HG02588 (cell line): ENCODE measurements at regions not wholly inside any gene's neighbourhood (a gene's known extent, or its start where the extent isn't known, plus 50 kb on each side); places are given as distances from the start of the nearest gene placed in this dataset.

ENCODE experiments used
- ATAC-seq: cut with Tn5 transposase; IDR thresholded peaks from one replicate; pipeline ENCODE4 v1.9.1; 2021; ENCODE audit warnings: mild to moderate bottlenecking, moderate library complexity; ENCODE audit not compliant: unreplicated experiment

DNA sequence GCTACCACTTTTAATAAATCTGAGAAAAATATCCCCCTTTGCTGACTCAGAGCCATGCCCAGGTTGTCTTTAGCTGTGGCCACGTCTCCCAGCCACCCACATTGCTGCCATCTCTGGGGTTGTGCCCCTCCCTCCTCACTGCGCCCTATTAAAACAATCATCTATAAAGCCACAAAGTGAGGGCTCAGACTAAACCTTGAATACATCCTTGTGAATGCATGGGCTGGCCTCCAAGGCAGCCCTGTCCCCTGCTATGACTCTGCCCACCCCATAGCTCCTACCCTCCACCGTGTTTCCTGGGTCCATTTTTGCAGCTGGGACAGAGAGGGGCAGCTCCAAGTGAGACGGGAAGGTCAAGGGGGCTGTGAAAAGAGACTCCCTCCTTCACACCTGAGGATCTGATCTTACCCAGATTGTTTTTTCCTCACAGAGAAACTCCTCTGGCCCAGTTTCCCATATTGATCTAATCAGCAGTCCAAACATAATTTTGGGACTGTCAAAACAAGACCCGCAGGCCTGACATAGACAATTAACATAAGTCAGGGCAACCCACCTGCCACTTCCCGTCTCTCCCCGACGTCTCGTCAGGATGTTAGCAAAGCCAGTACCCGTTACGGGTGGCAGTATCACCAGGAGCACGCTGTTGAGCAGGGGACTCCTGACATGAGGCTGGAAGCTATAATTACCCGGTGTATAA is 199.0 kb downstream of the KATNAL1 start:
- ATAC-seq, result no peak

DNA sequence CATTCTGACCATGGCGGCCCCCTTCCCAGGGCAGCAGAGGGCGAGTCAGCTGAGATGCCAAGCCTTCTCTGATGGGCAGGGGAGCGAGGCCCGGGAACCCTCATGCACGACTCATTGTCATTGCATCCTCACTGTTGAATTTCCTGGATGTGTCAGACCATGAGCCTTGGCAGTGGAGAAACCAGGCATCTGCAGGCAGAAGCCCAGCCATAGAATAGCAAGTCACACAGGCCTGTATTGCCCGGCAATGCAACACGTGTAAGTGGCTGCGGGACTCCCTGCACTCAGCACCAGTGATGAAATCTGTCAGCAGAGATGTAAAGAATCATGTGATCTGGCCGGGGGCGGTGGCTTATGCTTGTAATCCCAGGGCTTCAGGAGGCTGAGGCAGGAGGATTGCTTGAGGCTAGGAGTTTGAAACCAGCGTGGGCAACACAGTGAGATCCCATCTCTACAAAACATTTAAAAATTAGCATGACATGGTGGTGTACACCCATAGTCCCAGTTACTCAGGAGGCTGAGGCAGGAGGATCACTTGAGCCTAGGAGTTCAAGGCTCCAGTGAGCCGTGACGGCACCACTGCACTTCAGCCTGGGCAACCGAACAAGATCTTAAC is 199.7 kb downstream of the KATNAL1 start:
- ATAC-seq, result no peak

DNA sequence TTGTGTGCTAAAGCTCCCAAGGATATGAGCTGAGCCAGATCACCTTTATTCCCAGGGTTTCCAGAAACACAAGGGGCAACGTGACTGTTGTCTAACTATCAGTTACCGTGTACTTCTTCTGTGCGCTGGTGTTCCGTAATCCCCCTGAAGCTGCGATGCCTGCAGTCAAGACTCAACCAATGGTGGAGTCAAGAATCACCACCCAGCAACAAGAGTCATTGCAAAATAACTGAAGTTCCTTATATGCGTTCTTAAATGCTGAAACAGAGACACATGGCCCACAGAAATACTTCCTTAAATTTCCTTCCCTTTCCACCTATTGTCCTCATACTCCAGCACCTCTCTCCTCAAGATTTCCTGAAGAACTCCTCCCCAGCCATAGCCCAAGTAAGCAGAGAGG is 200.2 kb downstream of the KATNAL1 start:
- no peak for ATAC-seq

DNA sequence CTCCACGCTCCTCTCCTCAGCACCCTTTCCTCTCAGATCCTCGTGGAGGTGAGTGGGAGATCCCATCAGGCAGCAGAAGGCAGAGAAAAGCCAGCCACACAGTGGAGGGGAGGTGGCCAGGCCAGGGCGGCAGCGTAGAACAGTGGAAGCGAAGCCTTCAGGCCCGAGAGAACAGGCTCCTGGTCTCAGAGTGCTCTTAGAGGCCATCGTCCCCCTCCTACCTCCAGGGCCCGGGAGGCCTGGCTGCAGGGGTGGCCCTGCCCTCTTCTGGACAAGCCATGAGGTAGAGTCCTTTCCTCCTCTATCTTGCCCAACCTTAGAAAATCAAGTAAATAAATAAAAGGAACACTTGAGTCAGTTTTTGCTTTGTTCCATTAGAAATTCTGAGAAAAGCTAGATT is 202.0 kb downstream of the KATNAL1 start:
- no peak for ATAC-seq

DNA sequence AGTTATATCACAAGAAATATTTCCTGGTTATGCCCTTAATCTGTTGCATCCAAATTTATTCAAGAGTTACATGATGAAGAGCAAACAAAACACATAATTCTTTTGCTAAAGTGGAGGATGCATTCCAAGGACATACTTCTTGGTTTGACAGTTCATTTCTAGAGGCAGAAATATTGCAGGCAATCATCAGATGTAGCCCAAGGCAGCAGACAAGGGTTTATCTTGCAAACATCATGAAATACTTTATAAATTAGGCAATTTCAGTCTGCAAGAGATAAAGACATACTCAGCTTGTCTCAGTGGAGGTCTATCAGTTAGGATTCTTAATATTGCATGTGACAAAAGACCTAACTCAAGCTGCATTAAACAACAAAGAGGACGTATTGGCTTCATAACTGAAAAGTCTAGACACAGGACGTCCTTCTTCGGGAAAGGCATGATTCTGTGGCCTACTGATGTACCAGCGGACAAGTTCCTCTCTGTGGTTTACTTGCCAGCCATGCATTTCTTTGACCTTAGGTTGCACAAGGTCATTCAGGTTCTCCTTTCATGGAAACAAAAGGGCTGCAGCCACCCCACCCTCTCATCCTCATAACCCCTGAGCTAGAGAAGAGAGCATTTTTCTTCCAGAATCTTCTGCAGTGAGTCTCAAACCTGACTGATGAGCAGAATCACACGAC is 204.1 kb downstream of the KATNAL1 start:
- ATAC-seq, result no peak

DNA sequence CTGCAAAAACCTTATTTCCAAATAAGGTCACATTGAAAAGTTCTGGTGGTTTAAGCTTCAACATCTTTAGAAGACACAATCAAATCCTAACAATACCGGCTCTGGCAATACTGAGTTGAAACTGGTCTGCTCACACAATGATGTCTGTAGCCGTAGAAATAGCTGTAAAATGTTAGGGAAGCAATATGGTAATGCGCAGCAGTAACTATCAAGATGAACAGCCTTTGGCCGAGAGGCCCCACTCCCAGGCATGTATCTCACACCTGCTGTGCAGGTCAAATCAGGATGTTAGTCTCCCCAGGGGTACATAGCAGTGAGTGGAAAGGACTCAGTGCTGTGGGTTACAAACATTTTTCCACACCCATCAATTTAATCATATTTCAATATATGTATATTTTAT is 207.1 kb downstream of the KATNAL1 start:
- no peak for ATAC-seq

DNA sequence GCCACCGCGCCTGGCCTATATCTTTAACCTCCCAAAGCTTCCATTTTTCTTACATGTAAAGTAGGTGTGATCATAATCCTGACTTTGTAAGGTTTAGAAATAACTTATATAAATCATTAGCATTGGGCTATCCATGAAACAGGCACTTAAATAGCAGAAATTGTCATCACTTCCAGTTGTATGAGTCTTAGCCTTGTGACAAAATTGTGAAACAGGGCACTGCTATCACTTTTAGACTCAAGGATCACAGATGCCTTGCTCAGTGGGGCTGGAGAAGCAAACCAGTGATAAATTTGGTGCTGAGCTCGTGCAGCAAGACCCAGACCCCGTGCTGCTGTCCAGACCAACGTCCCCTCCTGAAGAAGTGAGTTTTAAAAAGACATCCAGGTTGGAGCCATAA is 209.7 kb downstream of the KATNAL1 start:
- no peak for ATAC-seq

DNA sequence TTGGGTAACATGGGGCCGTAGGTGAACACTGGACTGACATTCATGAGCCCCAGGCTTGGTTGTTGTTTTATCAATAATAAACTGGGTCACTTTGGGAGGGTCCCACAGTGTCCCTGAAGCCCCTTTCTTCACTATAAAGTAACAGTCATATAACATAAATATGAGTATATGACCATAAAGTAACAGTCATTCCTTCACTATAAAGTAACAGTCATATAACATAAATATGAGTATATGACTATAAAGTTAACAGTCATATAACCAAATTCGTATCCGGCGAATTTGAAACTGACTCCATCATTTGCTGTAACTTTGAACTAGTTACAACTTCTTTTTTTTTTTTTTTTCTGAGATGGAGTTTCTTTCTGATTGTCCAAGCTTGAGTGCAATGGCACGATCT is 210.3 kb downstream of the KATNAL1 start:
- no peak for ATAC-seq

DNA sequence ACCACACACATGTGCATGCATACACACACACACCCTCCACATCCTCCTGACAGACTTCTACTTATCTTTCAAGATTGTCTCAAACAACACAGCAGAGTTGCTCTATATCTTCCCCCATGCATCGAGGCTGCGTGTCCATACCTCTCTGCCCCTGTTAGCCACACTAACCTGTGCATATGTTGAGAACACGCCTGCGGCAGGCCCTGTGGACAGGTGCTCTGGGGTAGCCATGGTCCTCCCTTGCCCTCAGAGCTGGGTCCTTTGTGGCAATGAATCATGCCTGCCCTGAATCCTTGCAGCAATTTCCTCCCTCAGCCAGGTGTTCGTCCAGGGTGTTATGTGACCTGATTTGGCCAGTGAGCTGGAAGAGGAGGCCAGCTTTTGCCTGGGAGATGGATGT is 213.3 kb downstream of the KATNAL1 start:
- ATAC-seq, result no peak

DNA sequence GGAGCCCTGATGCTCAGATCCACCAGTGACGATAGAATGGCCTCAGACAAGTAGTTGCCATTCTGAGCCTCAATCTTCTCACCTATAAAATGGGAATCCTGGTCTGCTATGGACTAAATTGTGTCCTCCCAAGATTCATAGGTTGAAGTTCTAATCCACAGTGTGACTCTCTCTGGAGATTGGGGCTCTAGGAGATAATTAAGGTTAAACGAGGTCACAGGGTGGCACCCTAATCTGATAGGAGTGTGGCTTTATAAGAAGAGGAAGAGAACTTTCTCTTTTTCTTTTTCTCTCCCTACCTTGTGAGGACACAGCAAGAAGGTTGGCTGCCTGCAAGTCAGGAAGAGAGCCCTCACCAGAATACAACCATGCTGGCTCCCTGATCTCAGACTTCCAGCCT is 214.1 kb downstream of the KATNAL1 start:
- no peak for ATAC-seq

DNA sequence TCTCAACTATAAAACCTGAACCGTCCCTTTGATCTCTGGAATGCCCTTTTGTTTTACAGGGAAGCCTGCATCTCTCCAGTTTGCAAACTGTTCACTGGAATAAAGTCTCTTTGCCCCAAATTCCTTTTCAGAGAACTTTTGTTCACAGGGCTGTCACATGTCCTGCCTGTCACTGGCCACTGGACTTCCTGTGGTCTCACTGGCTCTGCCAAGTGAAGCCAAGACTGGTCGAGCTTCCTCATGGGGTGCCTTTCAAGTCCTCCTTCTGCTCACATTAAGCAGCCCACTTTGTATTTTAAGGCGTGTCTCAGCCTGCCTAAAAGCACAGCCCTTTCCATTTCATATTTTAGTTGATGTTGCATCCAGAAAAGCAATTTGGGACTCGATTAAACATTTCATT is 215.7 kb downstream of the KATNAL1 start:
- no peak for ATAC-seq

DNA sequence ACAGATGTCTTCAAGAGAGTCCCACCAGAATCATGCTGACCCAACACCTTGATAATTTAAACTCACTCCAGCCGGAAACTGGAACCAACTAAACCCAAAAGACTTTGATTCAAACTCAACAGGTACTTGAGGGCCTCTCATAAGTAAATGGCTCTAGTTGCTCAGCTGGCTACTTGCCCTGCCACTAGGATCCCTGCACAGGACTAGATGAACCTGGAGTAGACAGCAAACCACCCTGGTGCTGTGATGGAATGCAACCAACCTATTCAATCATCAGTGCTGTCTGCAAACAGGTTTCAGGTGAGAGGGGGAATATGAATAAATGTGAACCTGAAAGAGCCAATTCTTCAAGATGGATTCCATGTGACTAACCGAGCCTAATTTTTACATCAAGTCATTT is 216.3 kb downstream of the KATNAL1 start:
- no peak for ATAC-seq

DNA sequence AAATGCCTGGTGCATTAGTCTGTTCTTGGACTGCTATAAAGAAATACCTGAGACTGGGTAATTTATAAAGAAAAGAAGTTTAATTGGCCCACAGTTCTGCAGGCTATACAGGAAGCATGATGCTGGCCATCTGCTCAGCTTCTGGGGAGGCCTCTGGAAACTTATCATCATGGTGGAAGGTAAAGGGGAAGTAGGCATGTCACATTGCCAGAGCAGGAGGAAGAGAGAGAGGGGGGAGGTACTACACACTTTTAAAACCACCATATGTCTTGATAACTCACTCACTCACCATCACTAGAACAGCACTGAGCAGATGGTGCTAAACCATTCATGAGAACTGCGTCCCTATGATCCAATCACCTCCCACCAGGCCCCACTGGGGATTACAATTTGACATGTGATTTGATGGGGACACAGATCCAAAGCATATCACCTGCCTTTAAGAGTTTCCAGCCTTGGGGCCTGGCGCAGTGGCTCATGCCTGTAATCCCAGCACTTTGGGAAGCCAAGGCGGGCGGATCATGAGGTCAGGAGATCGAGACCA is 219.0 kb downstream of the KATNAL1 start:
- ATAC-seq, result no peak

DNA sequence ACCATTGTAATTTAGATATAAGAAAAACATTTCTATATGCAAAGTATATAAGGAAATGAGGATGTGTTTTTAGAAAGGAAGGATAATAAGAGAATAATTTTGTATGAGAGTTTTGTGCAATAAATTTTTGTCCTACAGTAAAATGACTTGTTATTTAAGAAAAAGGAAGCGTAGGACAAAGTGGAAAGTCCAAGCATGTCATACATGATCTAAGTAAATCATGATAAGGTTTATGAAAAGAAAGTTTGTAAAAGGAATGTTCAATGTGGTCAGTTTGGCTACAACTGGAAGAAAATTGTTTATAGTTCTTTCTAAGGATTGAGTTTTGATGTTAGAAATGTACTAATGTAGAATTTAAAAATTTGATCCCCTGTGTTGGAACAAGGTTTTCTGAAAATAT is 222.3 kb downstream of the KATNAL1 start:
- no peak for ATAC-seq

DNA sequence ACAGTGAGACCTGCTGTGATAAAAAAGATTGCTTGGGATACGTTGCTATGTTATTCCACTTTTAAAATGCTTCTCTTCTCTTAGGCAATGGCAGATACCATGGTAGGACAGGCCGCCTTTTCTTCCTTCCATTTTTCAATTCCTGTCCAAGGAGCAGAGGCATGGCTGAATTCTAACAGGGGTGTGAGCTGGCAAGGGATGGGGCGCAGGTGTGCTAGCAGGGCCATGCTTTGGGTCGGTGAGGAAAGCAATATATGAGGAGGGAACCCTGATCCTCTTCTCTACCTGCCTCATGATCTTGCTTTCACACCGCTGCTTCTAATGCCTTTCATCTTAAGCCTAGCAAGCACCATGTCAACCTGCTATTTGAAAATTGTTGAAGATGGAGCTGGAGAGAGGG is 225.0 kb downstream of the KATNAL1 start:
- no peak for ATAC-seq

DNA sequence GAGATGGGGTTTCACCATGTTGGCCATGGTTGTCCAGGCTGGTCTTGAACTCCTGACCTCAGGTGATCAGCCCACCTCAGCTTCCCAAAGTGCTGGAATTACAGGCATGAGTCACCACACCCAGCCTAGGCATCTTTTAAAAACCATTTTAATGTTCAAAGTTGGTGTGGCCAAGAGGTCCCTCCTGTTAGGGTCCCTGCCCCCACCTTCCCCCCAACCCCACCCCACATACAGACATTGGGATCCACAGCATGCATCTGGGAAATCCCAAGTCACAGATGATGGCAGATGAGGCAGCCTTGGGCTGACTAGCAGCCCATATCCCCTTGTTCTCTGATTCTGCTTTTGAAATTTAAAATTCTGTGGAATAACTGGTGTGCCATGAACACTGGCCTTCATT is 226.0 kb downstream of the KATNAL1 start:
- no peak for ATAC-seq

DNA sequence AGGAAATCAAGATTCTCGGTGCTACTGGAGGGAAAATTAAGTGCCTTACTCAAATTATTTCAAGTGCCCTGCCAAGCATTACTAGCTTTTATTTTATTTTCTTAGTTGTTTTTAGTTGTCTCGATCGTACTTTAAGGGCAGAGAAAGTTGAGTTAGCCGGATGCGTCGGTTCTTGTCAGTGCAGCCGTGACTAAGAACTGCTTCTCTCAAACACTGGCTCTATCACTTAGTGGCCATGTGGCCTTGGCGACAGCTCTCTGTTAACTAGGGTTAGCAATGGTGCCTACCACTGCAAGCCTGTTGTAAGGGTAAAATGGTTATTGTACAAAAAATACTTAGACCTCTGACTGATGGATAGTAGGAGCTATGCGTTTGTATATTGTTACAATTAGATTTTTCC is 227.8 kb downstream of the KATNAL1 start:
- ATAC-seq, result no peak

DNA sequence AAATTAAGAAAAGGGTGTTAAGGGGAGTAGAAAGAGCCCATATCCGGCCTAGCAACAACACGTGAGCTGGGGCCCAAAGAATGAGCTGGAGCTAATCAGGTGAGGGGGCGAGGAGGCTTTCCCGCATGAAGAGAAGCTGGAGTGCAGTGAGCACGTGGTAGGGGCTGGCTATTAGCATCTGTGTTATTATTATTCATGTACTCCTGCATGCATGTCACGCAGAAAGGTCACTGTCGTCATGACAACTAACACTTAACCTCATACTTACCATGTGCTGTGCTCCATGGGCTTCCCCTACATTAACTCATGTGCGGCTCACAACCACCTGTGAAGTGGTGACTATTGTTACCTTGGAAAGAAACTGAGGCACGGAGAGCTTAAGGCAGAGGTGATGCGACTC is 227.6 kb upstream of the UBL3 start:
- no peak for ATAC-seq

DNA sequence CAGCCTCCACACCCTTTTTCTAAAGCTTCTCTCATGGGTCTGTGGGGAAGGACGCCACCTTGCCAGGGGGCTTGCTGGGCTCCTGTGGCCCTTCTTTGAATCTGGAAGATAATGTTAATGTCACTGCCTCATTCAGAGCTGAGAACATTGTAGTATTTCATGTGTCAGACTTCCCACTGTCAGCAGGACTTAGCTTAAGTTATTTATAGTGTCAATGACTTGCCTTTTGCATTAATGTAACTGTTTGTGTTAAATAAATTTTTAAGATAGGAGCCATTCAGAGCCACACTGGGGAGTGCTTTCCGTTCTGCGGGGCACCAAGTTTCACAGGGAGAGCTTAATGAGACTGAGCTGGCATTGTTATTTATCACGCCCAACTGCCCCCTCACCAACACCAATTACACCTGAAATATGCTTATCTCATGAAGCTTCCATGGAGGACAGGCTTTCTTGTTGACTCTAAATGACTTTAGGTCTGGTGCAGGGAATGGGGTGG is 226.9 kb upstream of the UBL3 start:
- no peak for ATAC-seq

DNA sequence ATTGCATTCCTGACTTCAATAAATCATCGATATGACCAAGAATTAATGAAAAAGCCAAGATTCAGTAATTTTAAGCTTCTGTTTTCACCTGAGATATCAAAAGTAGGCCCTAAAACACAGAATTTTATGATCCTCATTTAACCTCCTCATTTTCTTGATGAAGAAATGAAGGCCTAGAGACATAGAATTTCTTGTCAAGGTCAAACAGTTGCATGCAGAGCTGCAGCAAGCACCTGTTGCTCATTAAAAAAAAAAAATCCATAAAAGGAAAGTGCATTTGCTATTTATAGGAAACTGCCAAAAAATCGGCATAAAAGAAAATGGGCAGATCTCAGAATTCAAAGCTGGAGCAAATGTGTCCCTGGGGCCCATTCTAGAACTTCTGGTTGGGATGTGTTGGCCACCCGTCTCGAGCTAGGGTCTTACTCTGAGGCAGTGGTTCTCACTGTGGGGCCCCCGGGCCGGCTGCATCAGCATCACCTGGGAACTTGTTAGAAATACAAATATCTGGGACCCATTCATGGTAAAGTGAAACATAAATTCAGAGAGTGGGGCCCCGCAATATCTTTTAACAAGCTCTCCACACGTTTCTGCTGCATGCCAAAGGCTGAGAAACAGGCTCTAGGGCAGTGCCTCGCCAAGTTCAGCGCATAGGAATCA is 224.7 kb upstream of the UBL3 start:
- no peak for ATAC-seq

DNA sequence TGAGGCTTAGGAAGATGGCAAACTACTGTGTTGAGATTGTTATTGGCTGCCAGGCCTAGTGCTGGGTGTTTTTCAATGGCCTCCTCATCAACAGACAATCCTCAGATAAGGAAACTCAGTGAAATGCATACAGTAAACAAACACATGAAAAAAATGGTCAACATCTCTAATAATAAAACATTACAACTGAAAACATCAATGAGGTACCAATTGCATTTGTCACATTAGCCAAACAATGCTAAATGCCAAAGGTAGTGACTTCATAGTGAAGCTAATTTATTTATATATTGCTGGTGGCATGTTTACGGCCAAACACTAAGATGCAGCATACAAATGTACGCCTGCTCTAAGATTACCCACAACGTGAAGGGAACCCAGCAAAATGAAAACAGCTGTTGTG is 224.0 kb upstream of the UBL3 start:
- no peak for ATAC-seq

DNA sequence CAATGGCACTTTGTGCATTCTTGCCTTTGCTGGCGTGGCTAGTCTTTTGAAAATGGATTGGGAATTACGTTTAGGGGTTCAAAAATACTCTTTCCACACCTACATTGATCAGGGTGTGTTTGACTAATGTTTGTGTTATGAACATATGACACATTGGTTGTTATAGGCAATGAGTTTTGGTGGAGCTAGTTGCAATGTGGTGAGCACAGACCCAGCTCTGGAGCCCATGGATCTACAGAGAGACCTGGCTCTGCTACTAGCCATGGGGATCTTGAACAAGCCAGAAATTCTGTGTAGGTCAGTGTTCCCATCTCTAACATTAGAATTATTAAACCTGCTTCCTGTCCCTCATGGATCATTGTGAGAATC is 222.4 kb upstream of the UBL3 start:
- no peak for ATAC-seq
